ENCODE measurements at regions not wholly inside any gene's neighbourhood (a gene's known extent, or its start where the extent isn't known, plus 50 kb on each side); places are given as distances from the start of the nearest gene placed in this dataset.

DNA sequence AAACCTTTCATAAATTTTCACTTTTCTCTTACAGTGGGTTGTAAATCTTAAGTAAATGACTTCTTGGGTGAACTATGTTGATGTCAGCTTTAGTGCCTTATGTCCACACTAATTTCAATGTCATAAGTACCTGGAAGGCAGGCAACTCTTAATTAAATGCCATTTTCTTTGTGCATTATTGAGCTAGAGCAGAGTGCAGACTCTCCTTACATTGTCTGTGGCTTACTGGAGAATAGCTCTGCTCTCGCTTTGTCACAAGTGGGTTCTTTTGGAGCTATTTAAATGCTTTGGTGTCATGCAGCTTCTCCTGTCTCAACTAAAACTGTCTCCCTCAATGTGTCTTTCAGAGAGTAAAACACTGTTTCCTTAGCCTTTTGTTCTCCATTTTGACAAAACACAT lies 411.6 kb downstream of the STIM2 start:
- no peak for DNase-seq

DNA sequence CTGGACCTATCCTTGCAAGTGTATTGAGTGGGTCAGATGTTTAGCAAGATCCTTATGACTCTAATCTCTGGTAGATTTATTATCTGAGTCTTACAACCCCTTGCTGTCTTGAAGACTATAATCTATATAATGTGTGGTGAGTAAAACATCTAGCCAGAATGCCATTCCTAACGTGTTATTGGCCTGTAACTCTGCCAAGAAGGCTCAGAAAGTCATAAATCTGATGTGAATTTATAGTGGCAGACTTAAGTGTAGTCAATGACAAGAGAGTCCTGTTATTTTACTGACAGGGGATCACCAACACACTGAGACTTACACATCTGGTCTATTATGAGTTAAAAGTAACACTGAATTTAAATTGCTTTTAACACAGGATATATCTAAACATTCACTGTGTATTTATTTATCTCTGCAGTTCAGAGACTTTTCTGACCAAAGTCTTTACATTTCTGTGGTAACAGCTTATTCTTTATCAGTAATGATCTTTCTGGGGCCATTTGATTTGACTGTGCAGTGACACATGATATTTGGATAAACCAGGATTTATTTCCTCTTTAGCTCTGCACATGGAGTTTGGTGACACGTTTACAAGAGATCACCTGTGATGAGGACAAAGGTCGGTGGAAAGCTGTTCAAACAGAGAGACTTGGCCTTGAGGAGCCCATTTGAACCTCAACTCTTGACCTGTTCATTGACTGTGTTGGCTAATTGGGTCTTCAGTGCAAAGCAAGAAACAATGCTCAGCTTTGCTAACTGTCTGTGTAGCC lies 415.8 kb downstream of the STIM2 start:
- DNase-seq = no peak

DNA sequence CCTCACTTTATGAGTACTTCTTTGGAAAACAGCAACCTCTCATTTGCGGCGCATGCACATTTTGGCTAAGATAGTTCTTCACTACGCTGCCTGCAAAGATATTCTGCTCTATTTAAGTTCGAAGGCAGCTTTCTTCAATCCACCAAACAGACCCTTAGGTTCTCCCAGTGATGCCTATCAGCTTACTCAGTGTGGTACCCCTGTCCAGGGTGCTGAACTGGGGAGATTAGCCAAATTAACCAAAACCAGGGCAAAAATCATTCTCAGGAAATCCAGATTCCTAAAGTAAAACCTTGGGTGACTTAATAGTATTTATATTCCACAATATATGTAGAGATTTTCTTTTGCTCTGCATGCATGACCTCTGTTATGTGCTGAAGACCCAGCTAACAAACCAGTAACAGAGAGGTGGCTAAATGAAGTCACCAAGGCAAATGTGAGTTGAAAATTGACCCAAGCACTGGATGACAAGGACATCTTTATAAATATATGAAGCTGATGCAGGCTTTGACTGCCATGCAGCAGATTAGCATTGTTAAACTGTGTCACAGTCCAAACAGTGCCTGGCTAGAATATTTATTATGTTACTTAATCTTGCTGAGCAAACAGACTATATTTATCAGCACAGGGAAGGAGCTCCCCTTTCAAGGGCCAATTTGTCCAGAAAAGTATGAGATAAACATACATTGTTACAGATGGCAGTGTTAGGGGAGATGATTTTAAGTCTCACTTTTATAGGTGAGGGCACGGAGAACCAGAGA lies 418.2 kb downstream of the STIM2 start:
- DNase-seq = no peak

DNA sequence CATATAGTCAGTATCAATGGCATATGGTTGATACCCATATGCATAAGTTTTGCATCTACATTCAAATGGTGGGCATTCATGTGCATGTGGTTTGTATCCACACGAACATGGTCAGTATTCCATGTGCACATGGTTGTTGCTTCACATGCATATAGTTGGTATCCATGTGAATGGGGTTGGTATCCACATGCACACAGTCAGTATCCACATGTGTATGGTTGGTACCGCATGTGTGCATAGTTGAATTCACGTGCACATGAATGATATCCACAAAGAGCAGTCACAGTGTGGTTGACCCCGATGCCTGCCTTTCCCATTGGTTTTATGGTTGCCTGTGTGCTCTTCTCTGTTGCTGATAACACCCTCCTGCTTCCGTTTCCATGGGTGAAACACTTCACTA lies 427.9 kb downstream of the STIM2 start:
- DNase-seq = no peak

DNA sequence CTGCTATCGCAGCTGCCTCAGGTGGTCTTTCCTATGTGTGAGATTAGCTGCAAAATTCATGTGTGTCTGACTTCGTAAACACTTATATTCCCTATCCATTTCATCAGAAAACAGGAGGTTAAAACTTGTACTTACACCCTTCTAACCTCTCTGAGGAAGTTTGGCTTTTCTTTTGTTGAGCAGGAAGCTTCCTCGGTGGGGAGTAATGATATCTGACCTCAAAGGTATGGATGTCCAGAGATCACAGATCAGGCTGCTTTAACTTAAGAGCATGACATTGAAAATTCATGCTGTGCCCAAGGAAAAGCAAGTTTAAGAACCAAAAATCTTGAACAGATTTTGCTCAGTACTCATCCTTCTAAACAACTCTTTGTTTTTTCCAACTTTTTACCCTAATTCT lies 429.1 kb downstream of the STIM2 start:
- no peak for DNase-seq

DNA sequence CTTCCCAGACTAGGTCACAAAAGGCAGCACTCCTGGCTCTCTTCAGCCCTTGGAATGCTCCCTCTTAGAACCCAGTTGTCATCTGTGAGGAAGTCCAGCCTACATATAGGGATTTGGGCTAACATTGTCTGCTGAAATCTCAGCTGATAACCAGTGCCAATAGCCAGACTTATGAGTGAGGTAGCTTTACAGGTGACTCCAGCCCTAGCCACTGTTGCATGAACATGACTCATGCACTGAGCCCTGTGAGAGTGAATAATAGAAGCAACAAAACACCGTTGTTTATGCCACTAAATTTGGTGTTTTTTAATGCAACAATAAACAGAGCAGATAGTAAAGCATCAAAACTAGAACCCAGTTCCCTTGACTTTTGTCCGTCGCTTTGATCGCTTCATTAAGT lies 433.2 kb downstream of the STIM2 start:
- DNase-seq = no peak

DNA sequence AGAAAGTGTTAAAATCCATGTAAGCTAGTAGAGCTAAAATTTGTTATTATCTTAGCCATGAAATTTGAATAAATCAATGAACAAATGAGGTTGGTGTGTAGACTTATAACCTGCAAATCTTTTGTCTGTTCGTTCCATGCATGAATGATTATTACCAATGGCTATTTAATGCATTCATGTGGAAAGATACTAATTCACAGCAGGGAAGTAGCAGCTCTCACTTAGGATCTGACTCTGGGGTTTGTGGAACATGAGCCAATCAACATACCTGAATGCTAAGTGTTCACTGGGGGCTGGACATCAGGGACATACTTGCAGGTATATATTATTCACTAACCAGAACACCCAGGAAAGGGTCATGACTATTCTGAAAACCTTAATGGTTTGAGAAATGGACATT lies 444.1 kb downstream of the STIM2 start:
- no peak for DNase-seq

DNA sequence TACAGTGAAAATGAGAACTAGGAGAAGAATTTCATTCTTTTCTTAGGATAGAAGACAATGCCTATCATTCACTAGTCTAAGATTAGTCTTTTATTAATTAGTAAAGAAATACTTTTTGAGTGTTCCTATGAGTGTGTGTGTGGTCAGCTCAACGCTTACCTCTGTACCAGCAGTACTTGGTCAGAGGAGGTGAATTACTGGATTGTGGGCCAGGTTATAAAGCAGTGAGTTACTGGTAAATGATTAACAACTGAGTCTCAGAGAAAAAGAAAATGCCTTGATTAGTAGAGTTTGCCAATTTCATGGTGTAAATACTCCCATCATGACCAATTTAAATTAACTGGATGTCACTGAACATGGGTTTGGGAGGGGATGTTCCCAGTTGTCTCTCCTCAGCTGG lies 444.6 kb downstream of the STIM2 start:
- no peak for DNase-seq

DNA sequence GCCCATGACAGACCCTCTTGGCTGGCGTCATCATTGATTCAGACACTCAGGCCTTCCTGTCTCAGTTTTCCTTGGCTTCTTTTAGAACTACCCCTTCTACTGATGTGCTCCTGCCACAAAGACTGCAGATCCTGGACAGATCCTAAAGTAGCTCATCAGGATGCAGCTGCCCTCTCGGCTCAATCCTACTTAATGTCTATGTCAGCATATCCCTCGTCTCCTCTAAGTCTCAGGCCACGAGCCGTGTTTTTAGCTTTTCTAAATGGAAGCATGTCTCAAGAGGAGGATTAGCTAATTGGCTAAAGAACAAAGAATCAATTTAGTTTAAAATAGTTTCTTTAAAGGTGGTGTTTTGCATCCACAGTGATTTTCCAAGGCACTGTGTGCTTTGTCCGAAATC lies 447.7 kb downstream of the STIM2 start:
- no peak for DNase-seq

DNA sequence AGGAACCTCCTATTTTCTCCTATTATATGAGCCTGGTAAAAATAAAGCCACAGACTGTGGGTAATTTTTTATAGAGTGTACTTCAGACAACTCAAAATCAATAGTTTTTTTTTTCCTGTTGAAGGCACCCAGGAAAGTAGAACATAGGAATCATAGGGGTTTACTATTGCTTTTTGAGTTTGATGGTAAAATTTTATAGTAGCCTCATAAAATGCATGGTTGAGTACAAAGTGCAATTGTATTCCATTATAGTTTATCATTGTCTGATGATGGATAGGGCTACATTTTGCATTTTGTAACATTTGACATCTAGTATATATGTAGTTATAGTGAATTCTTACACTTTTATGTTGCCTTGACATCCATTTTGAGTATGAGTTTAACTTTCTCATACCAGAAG lies 455.0 kb downstream of the STIM2 start:
- DNase-seq = no peak

DNA sequence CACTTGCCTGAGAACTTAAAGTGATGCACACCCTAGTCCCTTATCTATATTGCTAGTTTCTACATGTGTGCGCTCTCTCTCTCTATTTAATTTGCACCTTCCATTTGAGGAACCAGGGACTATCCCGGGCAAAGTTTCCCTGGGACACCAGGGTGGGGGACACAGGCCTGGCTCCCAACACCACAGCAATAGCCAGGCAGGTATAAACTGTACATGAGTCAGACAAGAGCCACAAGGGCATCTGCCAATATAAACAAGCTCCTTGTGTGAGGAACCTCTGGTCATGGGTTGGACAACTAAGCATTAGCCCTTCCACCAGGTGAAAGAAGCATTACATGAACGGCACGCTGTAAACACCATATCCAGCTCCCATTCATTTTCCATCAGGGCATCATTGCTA lies 455.5 kb downstream of the STIM2 start:
- no peak for DNase-seq

DNA sequence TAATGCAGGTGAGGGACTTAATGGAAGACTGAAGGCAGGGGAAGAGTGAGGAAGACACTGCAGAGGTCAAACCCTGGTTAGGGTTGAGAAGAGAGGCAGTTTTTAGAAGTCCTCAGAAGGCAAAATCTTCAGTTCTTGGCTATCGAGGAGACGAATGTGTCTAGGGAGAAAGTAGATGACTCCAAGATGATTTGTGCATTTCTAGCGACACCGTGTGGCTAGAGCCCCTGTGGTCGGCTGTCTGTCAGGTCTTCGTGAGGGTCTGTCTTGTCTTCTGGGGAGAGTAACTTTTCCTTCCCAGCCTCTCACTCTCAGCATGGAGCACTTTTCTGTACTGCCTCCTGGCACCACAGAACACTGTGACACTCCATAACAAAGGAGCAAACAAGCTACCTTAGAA lies 458.1 kb downstream of the STIM2 start:
- DNase-seq = peak; percentile 31

DNA sequence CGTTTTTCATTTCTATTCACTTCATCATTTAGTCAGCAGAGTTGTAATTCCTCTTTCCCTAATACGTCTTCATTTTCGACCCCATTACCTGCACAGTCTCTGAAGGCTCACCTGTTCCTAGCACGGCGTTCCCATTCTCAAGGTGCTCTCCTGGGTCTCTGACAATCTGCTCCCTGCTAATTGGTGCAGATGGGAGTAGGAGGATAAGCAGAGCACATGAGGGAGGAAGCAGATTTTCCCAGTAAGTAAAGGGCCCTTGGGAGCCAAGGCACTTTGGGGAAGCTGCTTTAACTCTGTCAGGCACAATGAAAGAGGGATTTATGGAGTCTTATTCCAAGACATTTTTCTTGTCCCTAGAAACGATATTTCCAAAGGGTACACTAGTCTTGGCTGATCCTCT lies 466.4 kb downstream of the STIM2 start:
- no peak for DNase-seq

DNA sequence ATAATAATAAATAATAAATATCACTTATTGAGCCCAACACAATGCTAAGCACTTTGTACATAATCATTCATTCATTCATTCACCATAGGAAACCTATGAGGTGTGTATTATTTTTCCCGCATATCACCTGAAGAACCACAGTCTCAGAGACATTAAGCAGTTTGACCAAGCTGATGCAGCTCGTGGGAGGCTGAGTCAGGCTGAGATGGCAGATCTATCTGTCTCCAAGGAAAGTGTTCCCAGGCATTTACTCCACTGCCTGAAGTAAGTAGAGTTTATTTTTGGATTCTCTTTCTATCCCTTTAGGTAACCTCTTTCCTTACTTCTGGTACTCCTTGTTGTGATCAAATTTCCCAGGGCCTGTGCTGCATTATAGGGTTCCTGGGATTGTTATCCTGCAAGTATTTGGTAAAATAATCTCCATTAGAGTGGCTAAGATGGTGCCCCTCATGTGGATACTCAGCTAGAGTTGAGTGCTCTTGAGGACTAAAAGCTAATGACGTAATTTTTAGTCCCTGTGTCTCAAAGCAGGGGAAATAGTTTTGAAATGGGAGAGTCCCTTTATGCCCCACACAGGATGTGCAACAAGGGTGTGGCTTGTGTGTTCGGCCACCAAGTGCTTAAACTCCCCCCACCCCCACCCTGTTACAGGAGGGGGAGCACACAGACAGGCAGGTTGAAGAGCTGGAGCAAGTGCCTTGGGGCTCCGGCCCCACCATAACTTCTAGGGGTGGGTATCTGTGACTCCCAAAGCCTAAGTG lies 467.0 kb downstream of the STIM2 start:
- no peak for DNase-seq

DNA sequence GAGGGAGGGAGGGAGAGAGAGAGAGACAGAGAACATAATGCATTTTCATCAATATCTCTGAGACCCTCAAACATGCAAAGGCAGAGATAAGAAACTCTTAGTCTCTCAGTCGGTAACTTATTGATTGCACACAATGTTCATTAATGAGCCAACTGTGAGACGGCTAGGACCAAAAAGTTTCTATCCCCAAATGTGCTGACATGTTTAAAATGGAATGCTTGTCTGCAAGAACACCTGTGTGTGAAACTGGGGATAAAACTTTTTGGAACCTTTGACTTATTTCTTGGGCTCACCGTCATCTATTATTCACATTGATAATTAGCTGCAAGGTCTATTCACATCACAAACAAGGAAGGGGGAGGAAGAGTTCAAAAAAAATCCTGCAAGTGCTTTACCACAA lies 477.9 kb downstream of the STIM2 start:
- DNase-seq = no peak

DNA sequence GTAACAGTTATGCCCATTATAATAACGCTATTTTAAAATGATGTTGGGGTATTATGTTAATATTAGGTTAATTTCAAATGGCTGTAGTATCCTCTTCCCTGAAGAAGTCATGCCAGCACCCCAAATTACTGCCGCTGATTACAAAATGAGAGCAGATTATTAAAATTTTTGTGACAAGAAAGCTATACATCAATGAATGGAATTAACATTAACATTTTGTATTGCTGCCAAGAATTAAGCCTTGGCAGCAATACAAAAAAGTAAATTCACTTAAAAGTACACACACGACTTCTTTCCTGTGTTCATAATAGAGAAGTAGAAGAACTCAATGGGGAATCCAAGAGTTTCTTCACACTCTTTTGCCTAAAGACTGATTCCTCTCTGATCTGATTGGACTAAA lies 482.8 kb downstream of the STIM2 start:
- DNase-seq = no peak

DNA sequence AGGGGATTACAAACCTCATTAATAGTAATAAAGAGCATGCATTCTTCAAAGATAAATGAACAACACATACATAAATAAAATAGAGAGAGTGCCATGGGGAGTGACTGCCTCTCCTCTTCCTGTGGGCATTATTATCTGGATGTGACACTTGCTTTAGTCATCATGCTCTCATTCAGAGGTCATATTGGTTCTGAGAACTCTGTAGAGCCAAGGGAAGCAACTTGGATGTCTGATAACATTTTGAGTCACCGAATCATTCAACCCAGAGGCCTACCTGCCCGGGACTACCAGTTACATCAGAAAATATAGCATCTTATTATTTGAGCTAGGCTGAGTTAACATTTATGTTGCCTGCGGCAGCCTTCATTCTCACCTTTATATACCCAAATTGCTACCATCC lies 489.5 kb downstream of the STIM2 start:
- DNase-seq = no peak

DNA sequence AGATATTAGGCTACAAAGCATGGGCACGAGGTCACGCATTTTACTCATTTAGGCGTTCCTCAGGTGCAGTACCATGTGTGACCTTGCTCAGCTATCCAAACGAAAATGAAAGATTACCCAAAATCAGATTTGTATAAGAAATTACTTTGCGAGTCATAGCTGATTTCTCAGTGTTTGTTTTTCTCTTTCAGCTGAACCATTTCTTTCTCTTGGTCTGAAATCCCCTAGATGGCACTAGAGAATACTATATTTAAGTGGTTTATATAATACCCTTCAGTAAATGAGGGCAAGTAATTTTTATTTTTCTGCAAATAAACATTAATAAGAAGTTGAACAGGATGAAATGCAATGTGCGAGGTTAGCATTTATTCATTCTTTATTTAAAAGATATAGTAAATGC lies 496.6 kb downstream of the STIM2 start:
- no peak for DNase-seq

DNA sequence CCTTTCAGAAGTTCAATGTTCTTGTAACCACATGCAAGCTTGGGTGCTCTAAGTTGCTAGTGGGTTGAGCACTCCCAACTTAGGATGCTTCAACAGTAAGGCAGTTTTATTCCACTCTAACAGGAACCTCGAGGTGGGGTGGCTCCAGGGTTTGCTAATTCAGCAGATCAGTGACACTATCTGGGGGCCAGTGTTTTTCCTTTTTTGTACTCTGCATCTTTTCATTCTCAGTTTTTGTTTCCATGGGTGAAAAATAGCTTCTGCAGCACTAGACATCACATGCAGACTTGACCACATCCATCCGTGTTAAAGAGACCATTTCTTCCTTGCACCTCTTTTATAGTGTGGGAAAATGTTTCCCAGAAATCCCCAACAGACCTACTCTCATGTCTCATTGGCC lies 497.6 kb downstream of the STIM2 start:
- DNase-seq = no peak

DNA sequence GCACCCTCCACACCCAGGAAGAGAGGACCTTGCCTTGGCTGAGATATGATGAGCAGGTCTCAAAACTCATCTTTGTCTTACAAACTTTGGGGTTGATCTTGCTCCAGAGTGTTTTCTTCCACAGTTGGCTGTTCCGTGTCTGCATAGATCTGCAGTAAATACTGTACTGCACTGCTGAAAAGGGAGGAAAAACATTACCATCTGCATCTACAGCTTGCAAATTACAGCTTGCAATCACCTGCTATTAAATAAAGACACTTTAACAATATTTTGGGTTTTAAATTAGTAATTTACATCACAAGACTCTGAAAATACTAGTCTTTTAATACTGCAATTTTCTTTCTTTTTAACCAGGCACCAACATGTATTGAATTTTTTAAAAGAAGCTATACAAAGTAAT lies 499.5 kb downstream of the STIM2 start:
- no peak for DNase-seq

DNA sequence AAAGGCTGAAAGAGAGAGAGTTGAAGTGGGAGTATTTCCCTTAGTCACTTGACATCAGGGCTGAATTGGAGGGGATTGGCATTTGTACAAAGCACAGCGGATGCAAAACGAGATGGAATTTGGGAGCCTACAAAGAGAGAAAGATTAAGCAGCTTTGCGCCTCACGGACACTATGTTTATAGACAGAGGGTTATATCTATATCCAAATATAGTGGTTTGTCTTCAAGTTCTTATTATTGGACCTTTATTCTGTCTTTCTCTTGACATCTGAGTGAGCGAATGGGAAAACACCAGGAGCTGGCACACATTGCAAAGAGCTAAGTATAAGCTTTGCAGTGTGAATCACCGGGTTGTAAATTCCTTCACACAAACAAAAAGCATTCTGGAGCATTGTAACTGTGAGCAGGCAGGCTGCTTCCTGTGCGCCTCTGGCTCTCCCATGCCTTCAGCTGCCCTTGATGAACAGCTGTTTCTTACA lies 500.2 kb downstream of the STIM2 start:
- no peak for DNase-seq

DNA sequence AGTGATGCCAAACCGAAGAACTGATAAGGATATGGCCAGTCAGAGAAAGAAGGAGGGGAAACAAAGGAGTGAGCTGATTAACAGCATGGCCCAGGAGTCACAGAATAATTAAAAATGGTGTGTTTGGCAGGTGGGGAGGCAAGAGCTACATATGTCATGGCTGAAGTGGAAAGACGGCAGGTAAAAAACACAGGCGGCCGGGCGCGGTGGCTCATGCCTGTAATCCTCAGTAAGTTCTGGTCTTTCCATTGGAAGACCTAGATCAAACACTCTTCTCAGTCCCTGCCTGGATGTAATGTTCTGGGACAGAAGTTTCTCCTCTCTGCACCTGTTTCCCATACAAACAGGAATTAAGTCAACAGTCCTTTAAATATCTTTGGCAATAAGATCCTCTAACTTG lies 503.9 kb downstream of the STIM2 start:
- no peak for DNase-seq

DNA sequence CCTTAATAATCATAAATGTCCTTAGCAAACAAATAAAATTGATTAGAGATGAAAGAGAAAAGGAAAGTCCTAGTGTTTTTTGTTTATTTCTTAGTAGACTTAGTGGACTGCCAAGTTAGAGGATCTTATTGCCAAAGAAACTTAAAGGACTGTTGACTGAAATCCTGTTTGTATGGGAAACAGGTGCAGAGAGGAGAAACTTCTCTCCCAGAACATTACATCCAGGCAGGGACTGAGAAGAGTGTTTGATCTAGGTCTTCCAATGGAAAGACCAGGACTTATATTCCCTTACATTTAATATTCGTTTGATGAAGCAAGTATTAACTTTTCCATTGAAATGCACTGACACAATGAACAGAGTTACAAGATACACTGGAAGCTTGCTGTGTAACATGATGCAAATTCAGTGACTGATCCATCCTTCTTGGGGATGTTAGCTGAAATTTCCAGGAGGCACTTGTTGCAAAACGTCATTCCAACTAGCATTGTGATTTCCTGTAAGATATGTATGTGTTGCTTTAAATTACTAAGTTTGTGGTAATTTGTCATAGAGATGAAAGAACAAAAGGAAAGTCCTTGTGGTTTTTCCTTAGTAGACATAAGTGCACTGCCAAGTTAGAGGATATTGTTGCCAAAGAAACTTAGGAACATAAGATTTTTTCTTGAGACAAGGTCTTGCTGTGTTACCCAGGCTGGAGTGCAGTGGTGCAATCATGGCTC lies 505.6 kb downstream of the STIM2 start:
- no peak for DNase-seq

Measured in activated CD4-positive, alpha-beta T cell treated with anti-CD3 and anti-CD28 coated beads for 48 hours (primary cell).